GM12892 (cell line): ENCODE measurements at regions not wholly inside any gene's neighbourhood (a gene's known extent, or its start where the extent isn't known, plus 50 kb on each side); places are given as distances from the start of the nearest gene placed in this dataset.

Experiments used
- POLR2A ChIP-seq: IDR thresholded peaks from 2 replicates; pipeline ENCODE4 v1.6.1; 2011; ENCODE audit warnings: low read depth, low read length, control low read depth
- TAF1 ChIP-seq: IDR thresholded peaks from 2 replicates; pipeline ENCODE4 v1.6.1; 2011; ENCODE audit warnings: low read depth, mild to moderate bottlenecking, control low read depth, low read length, borderline replicate concordance

DNA sequence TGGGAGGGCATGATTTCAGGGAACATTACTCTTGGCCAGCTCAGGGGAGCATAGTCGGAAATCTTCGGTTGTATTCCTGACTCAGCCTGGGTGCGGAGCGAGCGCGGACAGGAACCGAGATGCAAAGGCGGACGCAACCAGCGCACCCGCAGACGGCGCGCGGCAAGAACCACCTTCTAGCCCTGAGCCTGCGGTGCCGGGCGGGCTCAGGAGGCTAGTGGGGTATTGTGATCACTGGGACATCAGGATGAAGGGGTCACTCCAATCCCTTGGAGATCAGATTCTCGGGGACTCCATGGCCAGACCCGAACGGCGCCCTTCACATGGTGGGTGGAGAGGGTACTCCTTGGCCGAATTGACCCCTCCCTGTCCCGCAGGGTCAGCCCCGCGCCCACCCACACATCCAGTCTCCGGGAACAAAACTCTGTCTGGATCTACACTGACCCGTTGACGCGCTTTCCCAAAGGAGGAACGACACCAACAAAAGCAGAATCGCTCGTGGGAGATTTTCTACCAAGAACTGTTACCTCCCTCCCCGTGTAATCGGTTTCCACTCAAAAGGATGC, 730.5 kb downstream of the ZWINT start:
- TF ChIP-seq TAF1 (no peak), POLR2A (no peak)
